CD14-positive monocyte (primary cell): ENCODE measurements at regions not wholly inside any gene's neighbourhood (a gene's known extent, or its start where the extent isn't known, plus 50 kb on each side); places are given as distances from the start of the nearest gene placed in this dataset.

Source experiments
- DNase-seq, 3 donors: peaks; one replicate each; pipeline ENCODE4 v3.0.0-alpha.2; 2011 to 2022
- H2AFZ ChIP-seq: 2 replicates; pipeline ENCODE4 v1.6.0; 2012; ENCODE audit warnings: mild to moderate bottlenecking, low read depth, low read length, inconsistent platforms; ENCODE audit not compliant: insufficient read depth, poor library complexity, severe bottlenecking
- H3K27ac ChIP-seq, 2 donors: 1 replicate in 1 of 2; 2 replicates in 1 of 2; pipeline ENCODE4 v1.5.1; 2012 to 2013; ENCODE audit warnings: low read length in 2 of 2, control low read depth in 1 of 2, inconsistent platforms in 1 of 2, low read depth in 1 of 2, mild to moderate bottlenecking in 1 of 2
- H3K27me3 ChIP-seq, 2 donors: one replicate each; pipeline versions ENCODE4 v1.6.0 to v1.6.1; 2011 to 2013; ENCODE audit warnings: low read length in 2 of 2; ENCODE audit not compliant: control insufficient read depth in 2 of 2, insufficient read depth in 2 of 2
- H3K36me3 ChIP-seq, 2 donors: replicated peaks in 1 of 2; 1 replicate in 1 of 2; 2 replicates in 1 of 2; pipeline versions ENCODE4 v1.5.1 to v1.6.1; 2012 to 2013; ENCODE audit warnings: low read length in 2 of 2, control low read depth in 1 of 2, inconsistent platforms in 1 of 2, mild to moderate bottlenecking in 1 of 2; ENCODE audit not compliant: insufficient read depth in 2 of 2, control insufficient read depth in 1 of 2
- H3K4me1 ChIP-seq, 2 donors: 1 replicate in 1 of 2; 2 replicates in 1 of 2; pipeline versions ENCODE4 v1.5.1 to v1.6.1; 2012 to 2013; ENCODE audit warnings: low read length in 2 of 2, control low read depth in 1 of 2, inconsistent platforms in 1 of 2, mild to moderate bottlenecking in 1 of 2, moderate library complexity in 1 of 2; ENCODE audit not compliant: insufficient read depth in 2 of 2, control insufficient read depth in 1 of 2
- H3K4me2 ChIP-seq: replicated peaks from 2 replicates; pipeline ENCODE3; 2012; ENCODE audit warnings: low read length, moderate library complexity, mild to moderate bottlenecking; ENCODE audit not compliant: poor library complexity, severe bottlenecking; ENCODE audit errors: extremely low read depth
- H3K4me3 ChIP-seq, 3 experiments: fragments of 200-600 bp in 1 of 3; sonication (generic) in 1 of 3; replicated peaks in 1 of 3; 1 replicate in 2 of 3; 2 replicates in 1 of 3; pipeline ENCODE4 v1.5.1; 2011 to 2013; ENCODE audit warnings: low read length in 3 of 3, mild to moderate bottlenecking in 3 of 3, control low read depth in 2 of 3, low read depth in 2 of 3, inconsistent platforms in 1 of 3, moderate library complexity in 1 of 3
- H3K79me2 ChIP-seq: 2 replicates; pipeline ENCODE4 v1.6.0; 2012; ENCODE audit warnings: mild to moderate bottlenecking, control low read depth, inconsistent platforms, low read length, moderate library complexity; ENCODE audit not compliant: insufficient read depth
- H3K9ac ChIP-seq: 2 replicates; pipeline ENCODE4 v1.6.0; 2017; ENCODE audit warnings: low read length, mild to moderate bottlenecking; ENCODE audit not compliant: insufficient read depth, poor library complexity, severe bottlenecking
- H3K9me3 ChIP-seq, 2 donors: replicated peaks in 1 of 2; 1 replicate in 1 of 2; 2 replicates in 1 of 2; pipeline versions ENCODE4 v1.5.1 to v1.6.1; 2012 to 2013; ENCODE audit warnings: low read length in 2 of 2, control low read depth in 1 of 2; ENCODE audit not compliant: control insufficient read depth in 1 of 2, insufficient read depth in 1 of 2
- H4K20me1 ChIP-seq: 2 replicates; pipeline ENCODE4 v1.6.0; 2012; ENCODE audit warnings: mild to moderate bottlenecking, low read length, control low read depth, moderate library complexity; ENCODE audit not compliant: insufficient read depth
- H3K27ac Mint-ChIP-seq, 7 donors: one replicate each; pipeline ENCODE4 v1.8.0; 2020; ENCODE audit warnings: mild to moderate bottlenecking in 7 of 7, mixed read lengths in 7 of 7, moderate library complexity in 6 of 7, inconsistent platforms in 2 of 7
- H3K27me3 Mint-ChIP-seq, 3 donors: one replicate each; pipeline ENCODE4 v1.8.0; 2021 to 2022; ENCODE audit warnings: low read depth in 3 of 3, mild to moderate bottlenecking in 3 of 3, mixed read lengths in 3 of 3, moderate library complexity in 3 of 3, inconsistent platforms in 1 of 3
- H3K36me3 Mint-ChIP-seq, 2 donors: one replicate each; pipeline ENCODE4 v1.8.0; 2020; ENCODE audit warnings: mixed read lengths in 2 of 2, inconsistent platforms in 1 of 2, mild to moderate bottlenecking in 1 of 2
- H3K4me1 Mint-ChIP-seq: one replicate; pipeline ENCODE4 v1.8.0; 2020; ENCODE audit warnings: mild to moderate bottlenecking, mixed read lengths
- H3K4me3 Mint-ChIP-seq, 2 donors: one replicate each; pipeline ENCODE4 v1.8.0; 2020; ENCODE audit warnings: mild to moderate bottlenecking in 2 of 2, mixed read lengths in 2 of 2, moderate library complexity in 1 of 2
- H3K9me3 Mint-ChIP-seq, 7 donors: one replicate each; pipeline ENCODE4 v1.8.0; 2020 to 2022; ENCODE audit warnings: mixed read lengths in 7 of 7, mild to moderate bottlenecking in 6 of 7, moderate library complexity in 6 of 7, inconsistent platforms in 2 of 7
- CTCF ChIP-seq: fragments of 200-600 bp; IDR thresholded peaks from one replicate; pipeline ENCODE4 v1.8.0; 2022; ENCODE audit warnings: antibody characterized with exemption, mild to moderate bottlenecking
- WGBS: methylation state at CpG from one replicate; pipeline ENCODE4 v1.1.5; 2013; ENCODE audit warnings: missing lambda C conversion rate; ENCODE audit not compliant: insufficient coverage; 5-methylcytosine and 5-hydroxymethylcytosine counted together
- intact Hi-C, 2 donors: fragments of 100-400 bp; cut with micrococcal nuclease; formaldehyde crosslinking; loops; one replicate each; pipeline versions ENCODE4 v1.15.0 to v1.15.1; 2023

- Histone ChIP-seq H3K9ac (no peak overlapping the region), H3K4me3 (no peak overlapping the region), H4K20me1 (no peaks in the 10 kb centered on the region), H3K4me1 (no peaks in the 10 kb centered on the region), H3K27ac (no peak overlapping the region), H3K9me3 (no peaks in the 10 kb centered on the region), H3K27me3 (no peaks in the 10 kb centered on the region), H2AFZ (no peak overlapping the region), H3K79me2 (no peaks in the 10 kb centered on the region), H3K36me3 (no peaks in the 10 kb centered on the region), H3K4me2 (no peak overlapping the region)
- 84% methylated on average over 12 of the region's 20 CpGs for WGBS
- Mint-ChIP-seq H3K4me3 (no peak overlapping the region), H3K36me3 (no peaks in the 10 kb centered on the region), H3K4me1 (no peaks in the 10 kb centered on the region), H3K27ac (no peak overlapping the region), H3K9me3 (peaks cover 0 to 2% (median 0%) of the 10 kb centered on the region in 7 donors), H3K27me3 (peaks cover 2 to 15% (median 15%) of the 10 kb centered on the region in 3 donors)
- TF ChIP-seq CTCF: no peak
- no peak for DNase-seq
- intact Hi-C loops: no loop called here
These were observed 49.8 kb upstream of the OLFM1 start for GRCh38 chr9:135037521-135038250.
